Tibial nerve (tissue), 4 donors: ENCODE measurements at regions not wholly inside any gene's neighbourhood (a gene's known extent, or its start where the extent isn't known, plus 50 kb on each side); places are given as distances from the start of the nearest gene placed in this dataset.

Experiments
- DNase-seq, 2 donors: peaks; one replicate each; pipeline ENCODE4 v3.0.0-alpha.2; 2019; ENCODE audit warnings: low spot score in 2 of 2
- H3K27ac ChIP-seq, 4 donors: fragments of 200-600 bp; sonication (generic) in 3 of 4; one replicate each; pipeline ENCODE4 v1.5.1; 2017 to 2019; ENCODE audit warnings: mild to moderate bottlenecking in 1 of 4
- H3K27me3 ChIP-seq, 2 donors: fragments of 200-600 bp; sonication (generic) in 1 of 2; one replicate each; pipeline versions ENCODE4 v1.5.1 to v1.6.0; 2017 to 2019
- H3K36me3 ChIP-seq, 3 donors: fragments of 200-600 bp; sonication (generic); one replicate each; pipeline ENCODE4 v1.5.1; 2018 to 2019
- H3K4me1 ChIP-seq, 4 donors: fragments of 200-600 bp; sonication (generic) in 3 of 4; one replicate each; pipeline ENCODE4 v1.5.1; 2017 to 2019
- H3K4me3 ChIP-seq, 4 donors: fragments of 200-600 bp; sonication (generic) in 3 of 4; one replicate each; pipeline ENCODE4 v1.5.1; 2017 to 2019; ENCODE audit warnings: mild to moderate bottlenecking in 1 of 4, moderate library complexity in 1 of 4
- H3K9me3 ChIP-seq, 4 donors: fragments of 200-600 bp; sonication (generic) in 3 of 4; one replicate each; pipeline ENCODE4 v1.5.1; 2017 to 2019
- EP300 ChIP-seq, 2 donors: sonication (generic); formaldehyde crosslinking; IDR thresholded peaks; one replicate each; pipeline ENCODE4 v1.6.1; 2017; ENCODE audit warnings: antibody characterized with exemption in 2 of 2, mild to moderate bottlenecking in 1 of 2
- POLR2A ChIP-seq, 2 donors: fragments of 450-650 bp; IDR thresholded peaks; one replicate each; pipeline ENCODE4 v1.6.1; 2017; ENCODE audit warnings: antibody characterized with exemption in 2 of 2, mild to moderate bottlenecking in 2 of 2, moderate library complexity in 2 of 2
- WGBS, 2 donors: methylation state at CpG; one replicate each; pipeline ENCODE4 v1.1.5; 2018; 5-methylcytosine and 5-hydroxymethylcytosine counted together
- TF ChIP-seq, protein P1 (sequence below), 5 experiments: fragments of 200-600 bp in 3 of 5; fragments of 450-650 bp in 2 of 5; sonication (generic) in 3 of 5; IDR thresholded peaks; one replicate each; pipeline ENCODE4 v1.5.1; 2016 to 2019; ENCODE audit warnings: antibody characterized with exemption in 5 of 5, mild to moderate bottlenecking in 3 of 5, moderate library complexity in 2 of 5

DNA sequence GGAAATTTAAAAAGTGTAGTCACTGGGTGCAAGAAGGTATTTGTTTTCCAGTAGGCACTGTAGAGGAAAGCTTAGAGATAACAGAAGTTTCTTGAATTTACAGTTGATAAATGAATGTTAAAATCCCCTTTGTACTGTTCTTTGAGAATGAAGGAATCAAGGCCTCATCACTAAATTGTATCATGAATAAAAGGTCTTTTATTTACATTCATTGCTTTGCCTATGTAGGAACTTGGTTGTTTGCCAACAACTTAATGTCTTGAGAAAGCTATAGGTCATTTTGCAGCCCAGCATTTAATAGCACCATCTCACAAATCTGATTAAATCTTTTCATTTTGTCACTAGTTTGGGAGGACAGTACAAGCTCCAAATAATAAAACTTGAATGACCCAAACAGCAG lies 213.9 kb upstream of the ITGA4 start:
- no peak for DNase-seq
- TF ChIP-seq POLR2A (IDR thresholded peaks at IDR 0.05), result no peak
- TF ChIP-seq EP300 (IDR thresholded peaks at IDR 0.05), result no peak
- TF ChIP-seq, protein P1, sequence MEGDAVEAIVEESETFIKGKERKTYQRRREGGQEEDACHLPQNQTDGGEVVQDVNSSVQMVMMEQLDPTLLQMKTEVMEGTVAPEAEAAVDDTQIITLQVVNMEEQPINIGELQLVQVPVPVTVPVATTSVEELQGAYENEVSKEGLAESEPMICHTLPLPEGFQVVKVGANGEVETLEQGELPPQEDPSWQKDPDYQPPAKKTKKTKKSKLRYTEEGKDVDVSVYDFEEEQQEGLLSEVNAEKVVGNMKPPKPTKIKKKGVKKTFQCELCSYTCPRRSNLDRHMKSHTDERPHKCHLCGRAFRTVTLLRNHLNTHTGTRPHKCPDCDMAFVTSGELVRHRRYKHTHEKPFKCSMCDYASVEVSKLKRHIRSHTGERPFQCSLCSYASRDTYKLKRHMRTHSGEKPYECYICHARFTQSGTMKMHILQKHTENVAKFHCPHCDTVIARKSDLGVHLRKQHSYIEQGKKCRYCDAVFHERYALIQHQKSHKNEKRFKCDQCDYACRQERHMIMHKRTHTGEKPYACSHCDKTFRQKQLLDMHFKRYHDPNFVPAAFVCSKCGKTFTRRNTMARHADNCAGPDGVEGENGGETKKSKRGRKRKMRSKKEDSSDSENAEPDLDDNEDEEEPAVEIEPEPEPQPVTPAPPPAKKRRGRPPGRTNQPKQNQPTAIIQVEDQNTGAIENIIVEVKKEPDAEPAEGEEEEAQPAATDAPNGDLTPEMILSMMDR (IDR thresholded peaks at IDR 0.05), result no peak

DNA sequence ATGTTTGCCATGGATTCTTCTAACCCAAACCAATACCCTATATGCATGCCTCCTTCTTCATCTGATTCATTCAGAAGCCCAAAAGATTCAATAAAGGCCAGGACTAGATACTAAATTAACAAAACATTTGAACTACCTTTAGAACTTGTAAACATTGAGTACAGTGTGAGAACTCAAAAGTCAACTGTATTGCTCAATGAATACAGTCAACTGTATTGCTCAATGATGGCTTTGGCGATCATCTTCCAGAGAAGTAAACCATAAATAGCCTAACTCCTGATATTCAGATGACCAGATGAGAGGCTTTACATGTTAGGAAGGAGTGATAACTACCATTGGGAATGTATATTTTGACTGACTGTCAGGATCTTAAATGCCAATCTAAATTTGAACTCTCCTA lies 206.5 kb upstream of the ITGA4 start:
- WGBS, 2 donors, result 87 to 88% methylated on average over 1 of the region's 1 CpG
- no peak overlapping the region for H3K27ac ChIP-seq
- H3K27me3 ChIP-seq, result no peaks in the 10 kb centered on the region
- H3K9me3 ChIP-seq, result no peaks in the 10 kb centered on the region
- no peak overlapping the region for H3K4me3 ChIP-seq
- no peak for DNase-seq
- no peaks in the 10 kb centered on the region for H3K36me3 ChIP-seq
- TF ChIP-seq, protein P1 (IDR thresholded peaks at IDR 0.05), result no peak
- no peak for TF ChIP-seq EP300 (IDR thresholded peaks at IDR 0.05)
- no peak for TF ChIP-seq POLR2A (IDR thresholded peaks at IDR 0.05)
- H3K4me1 ChIP-seq, result no peaks in the 10 kb centered on the region

More for the DNA sequence above, 213.9 kb upstream of the ITGA4 start:
- H3K4me3 ChIP-seq, result no peak overlapping the region
- no peaks in the 10 kb centered on the region for H3K9me3 ChIP-seq
- H3K27me3 ChIP-seq, result no peaks in the 10 kb centered on the region
- H3K36me3 ChIP-seq, result no peaks in the 10 kb centered on the region
- no peak overlapping the region for H3K27ac ChIP-seq
- no peaks in the 10 kb centered on the region for H3K4me1 ChIP-seq

GRCh38 chr2:181252262-181253148 lies 204.7 kb upstream of the ITGA4 start:
- Histone ChIP-seq H3K9me3 (no peaks in the 10 kb centered on the region), H3K4me1 (no peaks in the 10 kb centered on the region), H3K27ac (no peak overlapping the region), H3K36me3 (no peaks in the 10 kb centered on the region), H3K4me3 (no peak overlapping the region), H3K27me3 (no peaks in the 10 kb centered on the region)
- WGBS, 2 donors, result 75 to 81% methylated on average over 5 of the region's 5 CpGs
- no peak for DNase-seq
- TF ChIP-seq, protein P1 (IDR thresholded peaks at IDR 0.05), result no peak
- TF ChIP-seq EP300 (IDR thresholded peaks at IDR 0.05), result no peak
- no peak for TF ChIP-seq POLR2A (IDR thresholded peaks at IDR 0.05)

- Histone ChIP-seq H3K27me3 (no peaks in the 10 kb centered on the region), H3K4me3 (no peak overlapping the region), H3K27ac (no peak overlapping the region), H3K4me1 (no peaks in the 10 kb centered on the region), H3K36me3 (no peaks in the 10 kb centered on the region), H3K9me3 (no peaks in the 10 kb centered on the region)
- no peak for DNase-seq
- 90 to 91% methylated on average over 3 of the region's 3 CpGs for WGBS, 2 donors
- TF ChIP-seq, protein P1 (IDR thresholded peaks at IDR 0.05), result no peak
- no peak for TF ChIP-seq POLR2A (IDR thresholded peaks at IDR 0.05)
- TF ChIP-seq EP300 (IDR thresholded peaks at IDR 0.05), result no peak
Measured at GRCh38 chr2:181253438-181253837, 203.7 kb upstream of the ITGA4 start.

DNA sequence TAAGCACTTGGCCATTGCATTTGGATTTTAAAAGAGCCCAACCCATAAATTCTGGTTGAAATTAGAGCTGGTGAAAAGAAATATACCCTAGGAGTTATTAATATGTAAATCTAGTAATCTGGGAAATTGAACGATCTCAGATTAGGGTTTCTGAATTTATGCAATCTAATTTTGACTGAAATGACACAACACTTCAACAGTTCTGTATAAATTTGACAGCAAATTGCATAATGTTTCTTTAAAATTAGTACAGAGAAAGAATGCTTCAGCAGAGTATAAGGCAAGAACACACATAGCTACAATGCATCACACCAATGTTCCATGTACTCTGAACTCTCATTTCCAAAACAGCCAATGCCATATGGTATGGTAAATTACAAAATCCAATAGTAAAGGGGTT lies 201.5 kb upstream of the ITGA4 start:
- TF ChIP-seq POLR2A (IDR thresholded peaks at IDR 0.05), result no peak
- TF ChIP-seq, protein P1 (IDR thresholded peaks at IDR 0.05), result no peak
- no peak for TF ChIP-seq EP300 (IDR thresholded peaks at IDR 0.05)
- Histone ChIP-seq H3K27me3 (no peaks in the 10 kb centered on the region), H3K27ac (no peak overlapping the region), H3K4me3 (no peak overlapping the region), H3K4me1 (no peaks in the 10 kb centered on the region), H3K9me3 (no peaks in the 10 kb centered on the region), H3K36me3 (no peaks in the 10 kb centered on the region)
- no peak for DNase-seq
- 70 to 72% methylated on average over 1 of the region's 1 CpG for WGBS, 2 donors
